ENCODE measurements at regions not wholly inside any gene's neighbourhood (a gene's known extent, or its start where the extent isn't known, plus 50 kb on each side); places are given as distances from the start of the nearest gene placed in this dataset.

DNA sequence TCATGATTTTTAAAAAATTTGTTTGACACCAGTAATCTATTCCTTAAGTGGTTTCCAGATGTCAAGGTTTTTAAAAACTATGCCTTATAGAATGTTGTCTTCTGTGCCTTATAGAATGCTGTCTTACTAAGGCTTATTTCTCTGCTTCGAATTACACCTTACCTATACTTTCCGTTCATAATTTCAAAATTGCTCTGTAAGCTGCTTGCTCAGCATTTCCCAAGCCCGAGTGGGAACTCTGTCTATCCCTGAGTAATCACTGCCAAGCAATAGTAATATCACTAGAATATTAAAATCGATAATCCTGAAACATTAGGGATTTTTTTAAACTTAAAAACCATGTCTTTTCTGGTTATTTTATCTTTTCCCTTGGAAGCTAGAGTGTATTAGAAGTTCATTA, 376.3 kb downstream of the PIK3R1 start:
- TF ChIP-seq, protein P1, sequence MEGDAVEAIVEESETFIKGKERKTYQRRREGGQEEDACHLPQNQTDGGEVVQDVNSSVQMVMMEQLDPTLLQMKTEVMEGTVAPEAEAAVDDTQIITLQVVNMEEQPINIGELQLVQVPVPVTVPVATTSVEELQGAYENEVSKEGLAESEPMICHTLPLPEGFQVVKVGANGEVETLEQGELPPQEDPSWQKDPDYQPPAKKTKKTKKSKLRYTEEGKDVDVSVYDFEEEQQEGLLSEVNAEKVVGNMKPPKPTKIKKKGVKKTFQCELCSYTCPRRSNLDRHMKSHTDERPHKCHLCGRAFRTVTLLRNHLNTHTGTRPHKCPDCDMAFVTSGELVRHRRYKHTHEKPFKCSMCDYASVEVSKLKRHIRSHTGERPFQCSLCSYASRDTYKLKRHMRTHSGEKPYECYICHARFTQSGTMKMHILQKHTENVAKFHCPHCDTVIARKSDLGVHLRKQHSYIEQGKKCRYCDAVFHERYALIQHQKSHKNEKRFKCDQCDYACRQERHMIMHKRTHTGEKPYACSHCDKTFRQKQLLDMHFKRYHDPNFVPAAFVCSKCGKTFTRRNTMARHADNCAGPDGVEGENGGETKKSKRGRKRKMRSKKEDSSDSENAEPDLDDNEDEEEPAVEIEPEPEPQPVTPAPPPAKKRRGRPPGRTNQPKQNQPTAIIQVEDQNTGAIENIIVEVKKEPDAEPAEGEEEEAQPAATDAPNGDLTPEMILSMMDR (conservative IDR thresholded peaks at IDR 0.05): no peak
- TF ChIP-seq ZFX (IDR thresholded peaks at IDR 0.05): no peak
